Ovary (tissue), 7 donors: ENCODE measurements at regions not wholly inside any gene's neighbourhood (a gene's known extent, or its start where the extent isn't known, plus 50 kb on each side); places are given as distances from the start of the nearest gene placed in this dataset.

Experiments
- DNase-seq, 5 donors: peaks; one replicate each; pipeline ENCODE4 v3.0.0-alpha.2; 2019 to 2020
- H3K27ac ChIP-seq, 2 donors: fragments of 200-600 bp; one replicate each; pipeline versions ENCODE4 v1.5.1 to v1.8.0; 2019 to 2022
- H3K27me3 ChIP-seq: fragments of 200-600 bp; one replicate; pipeline ENCODE4 v1.8.0; 2022
- H3K36me3 ChIP-seq: fragments of 200-600 bp; sonication (generic); one replicate; pipeline ENCODE4 v1.5.1; 2019
- H3K4me1 ChIP-seq: one replicate; pipeline ENCODE4 v1.8.1; 2013; ENCODE audit warnings: mild to moderate bottlenecking, moderate library complexity; ENCODE audit not compliant: insufficient read depth
- H3K4me3 ChIP-seq: fragments of 200-600 bp; sonication (generic); one replicate; pipeline ENCODE4 v1.5.1; 2017
- H3K9me3 ChIP-seq, 2 donors: fragments of 200-600 bp in 1 of 2; sonication (generic) in 1 of 2; one replicate each; pipeline versions ENCODE4 v1.5.1 to v1.8.1; 2013 to 2019; ENCODE audit warnings: mild to moderate bottlenecking in 1 of 2, moderate library complexity in 1 of 2
- CTCF ChIP-seq, 3 donors: fragments of 450-650 bp in 2 of 3; fragments of 200-600 bp in 1 of 3; IDR thresholded peaks; one replicate each; pipeline versions ENCODE4 v1.5.1 to v1.8.0; 2016 to 2022; ENCODE audit warnings: antibody characterized with exemption in 3 of 3, mild to moderate bottlenecking in 1 of 3
- EP300 ChIP-seq: sonication (generic); formaldehyde crosslinking; IDR thresholded peaks from one replicate; pipeline ENCODE4 v1.6.1; 2017; ENCODE audit warnings: antibody characterized with exemption
- POLR2A ChIP-seq: fragments of 450-650 bp; IDR thresholded peaks from one replicate; pipeline ENCODE4 v1.6.1; 2017; ENCODE audit warnings: antibody characterized with exemption, mild to moderate bottlenecking, moderate library complexity
- WGBS, 3 donors: extraction: QIAGEN DNeasy Blood & Tissue Kit in 1 of 3; methylation state at CpG; one replicate each; pipeline versions ENCODE4 v1.1.5 to v1.1.7; 2013 to 2017; 5-methylcytosine and 5-hydroxymethylcytosine counted together
- intact Hi-C, 4 donors: fragments of 100-400 bp; cut with DNase I; formaldehyde crosslinking; loops; one replicate each; pipeline versions ENCODE4 v1.11.0 to v1.15.1; 2022 to 2023
- donor health status: DM: no; HTN: no; CAD: no; lungs with moderate emphysema.
- donor health status: DM: no; HTN: no; CAD: no.
- donor health status: Bipolar disorder and iron deficiency.
- donor health status: DM: no; HTN: no; CAD: no.
- donor health status: DM: yes; HTN: yes; CAD: no.

- 92 to 96% (median 95%) methylated on average over 3 of the region's 3 CpGs for WGBS, 3 donors
These were observed 151.3 kb downstream of the CAND1 start for GRCh38 chr12:67420506-67420905.

GRCh38 chr12:67422081-67422480 lies 152.9 kb downstream of the CAND1 start:
- Histone ChIP-seq H3K27me3 (no peaks in the 10 kb centered on the region), H3K36me3 (no peaks in the 10 kb centered on the region), H3K27ac (no peak overlapping the region), H3K4me1 (no peaks in the 10 kb centered on the region), H3K4me3 (no peak overlapping the region), H3K9me3 (no peaks in the 10 kb centered on the region)
- no peak for DNase-seq
- TF ChIP-seq POLR2A (no peak), EP300 (no peak), CTCF (IDR thresholded peaks at IDR 0.05) (no peak)
- 91 to 94% (median 93%) methylated on average over 3 of the region's 3 CpGs for WGBS, 3 donors
- intact Hi-C loops: no loop called here

More at GRCh38 chr12:67420506-67420905, 151.3 kb downstream of the CAND1 start:
- Histone ChIP-seq H3K27me3 (no peaks in the 10 kb centered on the region), H3K4me1 (no peaks in the 10 kb centered on the region), H3K27ac (no peak overlapping the region), H3K4me3 (no peak overlapping the region), H3K36me3 (no peaks in the 10 kb centered on the region), H3K9me3 (no peaks in the 10 kb centered on the region)
- no peak for DNase-seq
- no peak for TF ChIP-seq POLR2A
- TF ChIP-seq EP300: no peak
- TF ChIP-seq CTCF (IDR thresholded peaks at IDR 0.05): no peak
- intact Hi-C loops: no loop called here

GRCh38 chr12:67424784-67425183 lies 155.6 kb downstream of the CAND1 start:
- 92 to 100% (median 97%) methylated on average over 1 of the region's 1 CpG for WGBS, 3 donors
- H3K36me3 ChIP-seq: no peaks in the 10 kb centered on the region
- intact Hi-C loops: no loop called here
- no peaks in the 10 kb centered on the region for H3K9me3 ChIP-seq
- H3K4me1 ChIP-seq: peaks cover 3% of the 10 kb centered on the region
- H3K27ac ChIP-seq: no peak overlapping the region
- no peak for DNase-seq
- no peaks in the 10 kb centered on the region for H3K27me3 ChIP-seq
- TF ChIP-seq POLR2A (no peak), EP300 (no peak), CTCF (IDR thresholded peaks at IDR 0.05) (no peak)
- H3K4me3 ChIP-seq: no peak overlapping the region

- Histone ChIP-seq H3K27ac (no peak overlapping the region), H3K9me3 (no peaks in the 10 kb centered on the region), H3K4me3 (no peak overlapping the region), H3K36me3 (no peaks in the 10 kb centered on the region), H3K4me1 (peaks cover 8% of the 10 kb centered on the region), H3K27me3 (no peaks in the 10 kb centered on the region)
- intact Hi-C loops: no loop called here
- TF ChIP-seq POLR2A (no peak), EP300 (no peak), CTCF (IDR thresholded peaks at IDR 0.05) (no peak)
- DNase-seq: no peak
- 79 to 93% (median 81%) methylated on average over 1 of the region's 1 CpG for WGBS, 3 donors
These were observed 156.2 kb downstream of the CAND1 start for GRCh38 chr12:67425394-67425793.
